Mesenchymal stem cell (in vitro differentiated cells and primary cell): ENCODE measurements at regions not wholly inside any gene's neighbourhood (a gene's known extent, or its start where the extent isn't known, plus 50 kb on each side); places are given as distances from the start of the nearest gene placed in this dataset.
A peak's percentile ranks its signal among the peaks of the same experiment; 100 is the strongest.

Source experiments
- DNase-seq: peaks from one replicate; pipeline ENCODE4 v3.0.0-alpha.2; 2013
- H2AFZ ChIP-seq: one replicate; pipeline ENCODE4 v1.6.1; 2013; ENCODE audit warnings: low read depth, mild to moderate bottlenecking, control low read depth, inconsistent platforms, low read length, moderate library complexity
- H2AK5ac ChIP-seq: 2 replicates; pipeline ENCODE4 v1.6.1; 2013; ENCODE audit warnings: low read length, moderate library complexity, mild to moderate bottlenecking, inconsistent platforms; ENCODE audit not compliant: severe bottlenecking
- H2BK120ac ChIP-seq: one replicate; pipeline ENCODE4 v1.6.1; 2013; ENCODE audit warnings: low read depth, mild to moderate bottlenecking, inconsistent platforms, low read length, moderate library complexity
- H2BK12ac ChIP-seq, 2 experiments: one replicate each; pipeline ENCODE4 v1.6.1; 2013; ENCODE audit warnings: inconsistent platforms in 2 of 2, low read length in 2 of 2, mild to moderate bottlenecking in 2 of 2, moderate library complexity in 2 of 2, control low read depth in 1 of 2
- H2BK15ac ChIP-seq: one replicate; pipeline ENCODE4 v1.6.1; 2013; ENCODE audit warnings: mild to moderate bottlenecking, low read depth, inconsistent platforms; ENCODE audit not compliant: poor library complexity, severe bottlenecking
- H2BK5ac ChIP-seq: 2 replicates; pipeline ENCODE4 v1.6.1; 2013; ENCODE audit warnings: low read depth, mild to moderate bottlenecking, low read length, control low read depth, inconsistent platforms; ENCODE audit not compliant: poor library complexity, severe bottlenecking
- H3K14ac ChIP-seq, 2 experiments: one replicate each; pipeline ENCODE4 v1.6.1; 2013; ENCODE audit warnings: inconsistent platforms in 2 of 2, low read length in 2 of 2, control low read depth in 1 of 2, mild to moderate bottlenecking in 1 of 2, moderate library complexity in 1 of 2
- H3K18ac ChIP-seq, 2 experiments: one replicate each; pipeline ENCODE4 v1.6.1; 2013; ENCODE audit warnings: inconsistent platforms in 2 of 2, low read length in 2 of 2, control low read depth in 1 of 2, low read depth in 1 of 2, mild to moderate bottlenecking in 1 of 2
- H3K23ac ChIP-seq, 2 experiments: one replicate each; pipeline ENCODE4 v1.6.1; 2013; ENCODE audit warnings: inconsistent platforms in 2 of 2, low read length in 2 of 2, mild to moderate bottlenecking in 2 of 2, moderate library complexity in 2 of 2, control low read depth in 1 of 2
- H3K27ac ChIP-seq: 2 replicates; pipeline ENCODE4 v1.5.1; 2013; ENCODE audit warnings: mild to moderate bottlenecking, moderate library complexity, low read length, control low read depth, inconsistent platforms; ENCODE audit not compliant: poor library complexity, severe bottlenecking
- H3K27me3 ChIP-seq, 2 experiments: 2 replicates each; pipeline versions ENCODE4 v1.6.1 to v1.7.0; 2013; ENCODE audit warnings: low read length in 2 of 2, mild to moderate bottlenecking in 2 of 2, moderate library complexity in 2 of 2, control low read depth in 1 of 2, inconsistent platforms in 1 of 2; ENCODE audit not compliant: control insufficient read depth in 1 of 2, insufficient read depth in 1 of 2
- H3K36me3 ChIP-seq, 2 experiments: 2 replicates each; pipeline versions ENCODE4 v1.6.1 to v1.7.0; 2013; ENCODE audit warnings: low read length in 2 of 2, control low read depth in 1 of 2, inconsistent platforms in 1 of 2, low read depth in 1 of 2, mild to moderate bottlenecking in 1 of 2; ENCODE audit not compliant: insufficient read depth in 2 of 2, control insufficient read depth in 1 of 2
- H3K4ac ChIP-seq, 2 experiments: one replicate each; pipeline ENCODE4 v1.6.1; 2013; ENCODE audit warnings: inconsistent platforms in 2 of 2, low read length in 2 of 2, mild to moderate bottlenecking in 2 of 2, moderate library complexity in 2 of 2, control low read depth in 1 of 2, low read depth in 1 of 2
- H3K4me1 ChIP-seq: 2 replicates; pipeline ENCODE4 v1.6.1; 2013; ENCODE audit warnings: low read depth, low read length, control low read depth; ENCODE audit not compliant: control insufficient read depth, insufficient read depth
- H3K4me2 ChIP-seq: 2 replicates; pipeline ENCODE4 v1.6.1; 2013; ENCODE audit warnings: low read length, mild to moderate bottlenecking, inconsistent platforms; ENCODE audit not compliant: poor library complexity, severe bottlenecking
- H3K4me3 ChIP-seq, 2 experiments: 2 replicates each; pipeline versions ENCODE4 v1.5.1 to v1.7.0; 2013; ENCODE audit warnings: low read length in 2 of 2, mild to moderate bottlenecking in 2 of 2, control low read depth in 1 of 2, low read depth in 1 of 2; ENCODE audit not compliant: insufficient read depth in 1 of 2
- H3K79me1 ChIP-seq: replicated peaks from 2 replicates; pipeline ENCODE4 v1.6.1; 2013; ENCODE audit warnings: mild to moderate bottlenecking, control low read depth, low read length, inconsistent platforms; ENCODE audit not compliant: poor library complexity, severe bottlenecking
- H3K9ac ChIP-seq: 2 replicates; pipeline ENCODE4 v1.7.0; 2013; ENCODE audit warnings: mild to moderate bottlenecking, low read length, moderate library complexity
- H3K9me3 ChIP-seq: 2 replicates; pipeline ENCODE4 v1.7.0; 2013; ENCODE audit warnings: mild to moderate bottlenecking, low read length; ENCODE audit not compliant: control insufficient read depth
- H4K8ac ChIP-seq: one replicate; pipeline ENCODE4 v1.6.1; 2013; ENCODE audit warnings: inconsistent platforms, mild to moderate bottlenecking, low read length, moderate library complexity
- H4K91ac ChIP-seq: one replicate; pipeline ENCODE4 v1.6.1; 2013; ENCODE audit warnings: mild to moderate bottlenecking, low read length, inconsistent platforms
- WGBS: methylation state at CpG from one replicate; pipeline ENCODE4 v1.1.7; 2013; ENCODE audit warnings: mixed read lengths; 5-methylcytosine and 5-hydroxymethylcytosine counted together

GRCh38 chr19:29088761-29089160, 124.2 kb downstream of the UQCRFS1 start:
- Histone ChIP-seq H3K18ac (no peak overlapping the region), H3K9me3 (peaks cover 9% of the 10 kb centered on the region), H2BK15ac (no peak overlapping the region), H3K27me3 (peaks cover 0 to 24% of the 10 kb centered on the region in 2 experiments), H3K14ac (no peak overlapping the region), H2BK12ac (no peak overlapping the region), H4K8ac (no peak overlapping the region), H3K79me1 (no peaks in the 10 kb centered on the region), H4K91ac (no peak overlapping the region), H3K4ac (no peak overlapping the region), H3K4me2 (no peak overlapping the region), H3K36me3 (no peaks in the 10 kb centered on the region), H3K4me1 (peaks cover 2% of the 10 kb centered on the region), H3K23ac (no peak overlapping the region), H3K27ac (no peak overlapping the region), H2BK5ac (no peak overlapping the region), H2AFZ (no peak overlapping the region), H3K4me3 (peak overlapping the region in 1 of 2 experiments; percentile 24), H3K9ac (no peak overlapping the region), H2BK120ac (no peak overlapping the region), H2AK5ac (no peak overlapping the region)
- no peak for DNase-seq
- WGBS, result 84% methylated on average over 9 of the region's 9 CpGs

DNA sequence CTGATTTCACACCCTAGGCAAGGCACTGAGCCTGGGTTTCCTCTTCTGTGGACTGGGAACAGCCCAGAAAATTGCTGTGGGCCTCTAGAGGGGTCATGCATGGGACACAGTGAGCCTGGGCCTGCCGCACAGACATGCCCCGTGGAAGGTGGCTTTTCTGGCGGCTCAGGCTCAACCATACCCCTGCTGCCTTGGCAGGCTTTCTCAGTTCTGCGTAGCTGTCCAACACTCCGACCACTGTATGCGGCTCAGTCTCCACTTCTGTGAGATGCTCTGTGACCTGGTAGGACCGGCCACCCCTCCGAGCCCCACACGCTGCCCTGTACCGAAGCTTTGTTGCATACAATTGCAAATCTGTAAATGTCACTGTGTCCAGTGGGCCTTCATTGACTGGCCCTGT, 126.3 kb downstream of the UQCRFS1 start:
- H3K4me2 ChIP-seq, result no peak overlapping the region
- H2BK15ac ChIP-seq, result no peak overlapping the region
- no peak overlapping the region for H3K27ac ChIP-seq
- H4K91ac ChIP-seq, result no peak overlapping the region
- H3K23ac ChIP-seq, result no peak overlapping the region
- no peaks in the 10 kb centered on the region for H3K36me3 ChIP-seq
- H3K4me1 ChIP-seq, result peaks cover 2% of the 10 kb centered on the region
- H2AFZ ChIP-seq, result no peak overlapping the region
- H2AK5ac ChIP-seq, result no peak overlapping the region
- no peak overlapping the region for H3K4ac ChIP-seq
- no peak overlapping the region for H3K14ac ChIP-seq
- H2BK12ac ChIP-seq, result no peak overlapping the region
- no peak for DNase-seq
- H3K27me3 ChIP-seq, result peaks cover 0 to 32% of the 10 kb centered on the region in 2 experiments
- no peak overlapping the region for H2BK5ac ChIP-seq
- H3K4me3 ChIP-seq, result no peak overlapping the region
- no peak overlapping the region for H2BK120ac ChIP-seq
- no peaks in the 10 kb centered on the region for H3K79me1 ChIP-seq
- H3K9ac ChIP-seq, result no peak overlapping the region
- no peak overlapping the region for H3K18ac ChIP-seq
- 95% methylated on average over 10 of the region's 10 CpGs for WGBS
- peaks cover 9% of the 10 kb centered on the region for H3K9me3 ChIP-seq
- no peak overlapping the region for H4K8ac ChIP-seq

DNA sequence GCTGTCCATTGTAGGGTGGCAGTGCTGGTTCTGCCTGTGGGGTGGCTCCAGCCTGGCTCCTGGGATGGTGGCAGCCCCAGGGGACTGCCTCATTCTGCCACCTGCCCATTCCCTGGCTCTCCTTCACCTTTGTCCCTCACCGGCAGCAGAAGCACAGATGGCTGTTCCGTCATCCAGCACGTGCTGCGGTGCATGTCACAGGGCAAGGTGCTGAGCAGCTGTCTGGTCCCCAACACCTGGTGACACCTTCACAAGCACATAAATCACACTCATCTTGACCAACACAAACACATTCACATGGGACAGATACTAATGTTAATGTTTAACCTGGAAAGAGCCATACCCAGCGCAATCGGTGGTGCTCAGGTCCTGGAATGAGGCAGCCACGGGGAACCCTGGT, 126.8 kb downstream of the UQCRFS1 start:
- no peak overlapping the region for H4K91ac ChIP-seq
- H3K79me1 ChIP-seq, result no peaks in the 10 kb centered on the region
- no peak overlapping the region for H3K18ac ChIP-seq
- no peaks in the 10 kb centered on the region for H3K36me3 ChIP-seq
- no peak overlapping the region for H3K27ac ChIP-seq
- no peak overlapping the region for H3K4ac ChIP-seq
- no peak overlapping the region for H3K14ac ChIP-seq
- no peak overlapping the region for H3K4me2 ChIP-seq
- H4K8ac ChIP-seq, result no peak overlapping the region
- H3K4me3 ChIP-seq, result peak overlapping the region in 1 of 2 experiments; percentile 3
- no peak overlapping the region for H2BK120ac ChIP-seq
- peaks cover 2% of the 10 kb centered on the region for H3K4me1 ChIP-seq
- WGBS, result 91% methylated on average over 7 of the region's 7 CpGs
- H2BK15ac ChIP-seq, result no peak overlapping the region
- no peak overlapping the region for H2AFZ ChIP-seq
- H3K9ac ChIP-seq, result no peak overlapping the region
- H3K9me3 ChIP-seq, result peaks cover 9% of the 10 kb centered on the region
- no peak for DNase-seq
- no peak overlapping the region for H3K23ac ChIP-seq
- H3K27me3 ChIP-seq, result peaks cover 0 to 34% of the 10 kb centered on the region in 2 experiments
- H2BK5ac ChIP-seq, result no peak overlapping the region
- H2AK5ac ChIP-seq, result no peak overlapping the region
- H2BK12ac ChIP-seq, result no peak overlapping the region

DNA sequence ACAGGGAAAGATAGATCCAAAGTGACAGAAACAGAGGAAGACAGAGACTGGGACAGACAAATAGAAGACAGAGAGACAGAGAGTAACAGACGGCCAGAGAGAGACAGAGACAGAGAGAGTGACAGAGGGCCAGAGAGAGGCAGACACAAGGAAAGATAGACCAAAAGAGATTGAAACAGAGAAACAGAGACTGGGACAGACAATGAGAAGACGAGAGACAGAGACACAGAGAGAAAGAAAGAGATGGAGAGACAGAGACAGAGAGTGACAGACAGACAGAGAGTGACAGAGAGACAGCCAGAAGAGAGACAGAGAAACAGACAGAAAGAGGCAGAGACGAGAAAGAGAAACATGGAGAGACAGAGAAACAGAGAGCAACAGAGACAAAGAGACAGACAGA, 127.3 kb downstream of the UQCRFS1 start:
- H2BK5ac ChIP-seq, result no peak overlapping the region
- H3K36me3 ChIP-seq, result no peaks in the 10 kb centered on the region
- H3K18ac ChIP-seq, result no peak overlapping the region
- no peak overlapping the region for H2BK12ac ChIP-seq
- H3K4ac ChIP-seq, result no peak overlapping the region
- peaks cover 0 to 39% of the 10 kb centered on the region in 2 experiments for H3K27me3 ChIP-seq
- H3K4me1 ChIP-seq, result peaks cover 2% of the 10 kb centered on the region
- H3K4me2 ChIP-seq, result no peak overlapping the region
- no peak for DNase-seq
- peaks cover 9% of the 10 kb centered on the region for H3K9me3 ChIP-seq
- no peak overlapping the region for H3K14ac ChIP-seq
- no peak overlapping the region for H2BK15ac ChIP-seq
- no peak overlapping the region for H4K8ac ChIP-seq
- H3K23ac ChIP-seq, result no peak overlapping the region
- H2AK5ac ChIP-seq, result no peak overlapping the region
- no peaks in the 10 kb centered on the region for H3K79me1 ChIP-seq
- no peak overlapping the region for H3K27ac ChIP-seq
- H3K4me3 ChIP-seq, result no peak overlapping the region
- no peak overlapping the region for H3K9ac ChIP-seq
- H4K91ac ChIP-seq, result no peak overlapping the region
- H2AFZ ChIP-seq, result no peak overlapping the region
- 64% methylated on average over 3 of the region's 3 CpGs for WGBS
- no peak overlapping the region for H2BK120ac ChIP-seq
